Head of caudate nucleus (tissue), 42 donors: ENCODE measurements at regions not wholly inside any gene's neighbourhood (a gene's known extent, or its start where the extent isn't known, plus 50 kb on each side); places are given as distances from the start of the nearest gene placed in this dataset.

Experiments
- DNase-seq, 42 donors: peaks; one replicate each; pipeline versions ENCODE4 v3.0.0 to v3.0.0-alpha.2; 2020 to 2021; ENCODE audit warnings: mixed read lengths in 7 of 42
- intact Hi-C: fragments of 100-400 bp; cut with DNase I; formaldehyde crosslinking; loops from one replicate; pipeline ENCODE4 v1.15.0; 2022

- DNase-seq: no peak
- intact Hi-C loops: no loop called here
Measured at GRCh38 chr11:28671274-28671673, 563.1 kb downstream of the METTL15 start.

GRCh38 chr11:28666632-28667031 is 558.4 kb downstream of the METTL15 start:
- intact Hi-C loops: no loop called here
- no peak for DNase-seq

- intact Hi-C loops: no loop called here
- DNase-seq: no peak
Measured at GRCh38 chr11:28659716-28660348, 551.6 kb downstream of the METTL15 start.

GRCh38 chr11:28657378-28658030 is 549.3 kb downstream of the METTL15 start:
- no peak for DNase-seq
- intact Hi-C loops: no loop called here

GRCh38 chr11:28654191-28654590 is 546.0 kb downstream of the METTL15 start:
- intact Hi-C loops: no loop called here
- DNase-seq: no peak

GRCh38 chr11:28649922-28650321 is 541.7 kb downstream of the METTL15 start:
- intact Hi-C loops: no loop called here
- DNase-seq: no peak

- no peak for DNase-seq
- intact Hi-C loops: no loop called here
Measured at GRCh38 chr11:28636566-28636965, 528.4 kb downstream of the METTL15 start.

- no peak for DNase-seq
- intact Hi-C loops: no loop called here
Measured at GRCh38 chr11:28636033-28636432, 527.8 kb downstream of the METTL15 start.

GRCh38 chr11:28632338-28632737 is 524.1 kb downstream of the METTL15 start:
- intact Hi-C loops: no loop called here
- no peak for DNase-seq

- intact Hi-C loops: no loop called here
- no peak for DNase-seq
Measured at GRCh38 chr11:28631148-28631547, 523.0 kb downstream of the METTL15 start.

GRCh38 chr11:28629235-28629634 is 521.0 kb downstream of the METTL15 start:
- no peak for DNase-seq
- intact Hi-C loops: no loop called here

GRCh38 chr11:28628412-28628811 is 520.2 kb downstream of the METTL15 start:
- intact Hi-C loops: no loop called here
- no peak for DNase-seq

GRCh38 chr11:28627690-28628255 is 519.6 kb downstream of the METTL15 start:
- intact Hi-C loops: no loop called here
- no peak for DNase-seq

GRCh38 chr11:28625532-28625931 is 517.3 kb downstream of the METTL15 start:
- DNase-seq: no peak
- intact Hi-C loops: no loop called here

GRCh38 chr11:28621753-28622152 is 513.6 kb downstream of the METTL15 start:
- peak in 3 of 42 donors; percentile 1 to 43 (median 10) for DNase-seq
- intact Hi-C loops: no loop called here

- intact Hi-C loops: no loop called here
- peak in 4 of 42 donors; percentile 3 to 44 (median 10) for DNase-seq
Measured at GRCh38 chr11:28619846-28620540, 511.8 kb downstream of the METTL15 start.

GRCh38 chr11:28618416-28618815 is 510.2 kb downstream of the METTL15 start:
- intact Hi-C loops: no loop called here

GRCh38 chr11:28616160-28616965 is 508.2 kb downstream of the METTL15 start:
- DNase-seq: no peak
- intact Hi-C loops: no loop called here

More at GRCh38 chr11:28618416-28618815, 510.2 kb downstream of the METTL15 start:
- no peak for DNase-seq

GRCh38 chr11:28615542-28615941 is 507.4 kb downstream of the METTL15 start:
- intact Hi-C loops: no loop called here
- no peak for DNase-seq
